GM19035 (cell line): ENCODE measurements at regions not wholly inside any gene's neighbourhood (a gene's known extent, or its start where the extent isn't known, plus 50 kb on each side); places are given as distances from the start of the nearest gene placed in this dataset.

Experiments
- ATAC-seq: cut with Tn5 transposase; IDR thresholded peaks from one replicate; pipeline ENCODE4 v1.9.1; 2021; ENCODE audit not compliant: unreplicated experiment

- no peak for ATAC-seq
These were observed 55.4 kb downstream of the CCER1 start for GRCh38 chr12:90899456-90900182.

GRCh38 chr12:90897986-90898385, 57.0 kb downstream of the CCER1 start:
- ATAC-seq = no peak

GRCh38 chr12:90897316-90897715, 57.7 kb downstream of the CCER1 start:
- no peak for ATAC-seq

- ATAC-seq = no peak
These were observed 58.2 kb downstream of the CCER1 start for GRCh38 chr12:90896821-90897220.

GRCh38 chr12:90896164-90896563, 58.8 kb downstream of the CCER1 start:
- no peak for ATAC-seq

- ATAC-seq = no peak
These were observed 66.7 kb downstream of the CCER1 start for GRCh38 chr12:90888316-90888715.

- no peak for ATAC-seq
These were observed 71.5 kb downstream of the CCER1 start for GRCh38 chr12:90883456-90883855.

GRCh38 chr12:90871726-90872096, 83.3 kb downstream of the CCER1 start:
- no peak for ATAC-seq

GRCh38 chr12:90870971-90871725, 83.8 kb downstream of the CCER1 start:
- ATAC-seq = no peak

- no peak for ATAC-seq
These were observed 86.3 kb downstream of the CCER1 start for GRCh38 chr12:90868626-90869025.

- ATAC-seq = no peak
These were observed 95.4 kb downstream of the CCER1 start for GRCh38 chr12:90859591-90859990.

- ATAC-seq = no peak
These were observed 96.7 kb downstream of the CCER1 start for GRCh38 chr12:90858252-90858651.

GRCh38 chr12:90855534-90855933, 99.4 kb downstream of the CCER1 start:
- ATAC-seq = no peak

GRCh38 chr12:90854136-90854689, 100.8 kb downstream of the CCER1 start:
- ATAC-seq = peak; percentile 72

GRCh38 chr12:90851800-90852718, 102.9 kb downstream of the CCER1 start:
- ATAC-seq = no peak

- no peak for ATAC-seq
These were observed 112.5 kb downstream of the CCER1 start for GRCh38 chr12:90842477-90842876.

- ATAC-seq = no peak
These were observed 113.6 kb downstream of the CCER1 start for GRCh38 chr12:90841336-90841735.

GRCh38 chr12:90839346-90839745, 115.6 kb downstream of the CCER1 start:
- ATAC-seq = no peak

- no peak for ATAC-seq
These were observed 118.3 kb downstream of the CCER1 start for GRCh38 chr12:90836689-90837088.

GRCh38 chr12:90833228-90833627, 121.7 kb downstream of the CCER1 start:
- ATAC-seq = no peak

- no peak for ATAC-seq
These were observed 122.5 kb downstream of the CCER1 start for GRCh38 chr12:90832427-90832826.
